HUES6 (cell line): ENCODE measurements at regions not wholly inside any gene's neighbourhood (a gene's known extent, or its start where the extent isn't known, plus 50 kb on each side); places are given as distances from the start of the nearest gene placed in this dataset.

Experiments used
- H3K27ac ChIP-seq: 2 replicates; pipeline ENCODE4 v1.7.0; 2013; ENCODE audit warnings: low read depth, mild to moderate bottlenecking, low read length, inconsistent platforms
- H3K27me3 ChIP-seq: 2 replicates; pipeline ENCODE4 v1.6.1; 2013; ENCODE audit warnings: low read length; ENCODE audit not compliant: control insufficient read depth, insufficient read depth
- H3K36me3 ChIP-seq: 2 replicates; pipeline ENCODE4 v1.6.1; 2013; ENCODE audit warnings: low read length; ENCODE audit not compliant: control insufficient read depth, insufficient read depth
- H3K4me1 ChIP-seq: 2 replicates; pipeline ENCODE4 v1.6.1; 2013; ENCODE audit warnings: low read length; ENCODE audit not compliant: control insufficient read depth, insufficient read depth
- H3K4me3 ChIP-seq: 2 replicates; pipeline ENCODE4 v1.5.1; 2013; ENCODE audit warnings: low read depth, low read length
- H3K9ac ChIP-seq: one replicate; pipeline ENCODE4 v1.6.1; 2013; ENCODE audit warnings: mild to moderate bottlenecking, low read length
- H3K9me3 ChIP-seq: 2 replicates; pipeline ENCODE4 v1.6.1; 2013; ENCODE audit warnings: low read depth, low read length; ENCODE audit not compliant: control insufficient read depth, insufficient read depth

- H3K27ac ChIP-seq, result no peak overlapping the region
- H3K4me3 ChIP-seq, result no peak overlapping the region
- H3K4me1 ChIP-seq, result no peaks in the 10 kb centered on the region
- H3K9me3 ChIP-seq, result no peaks in the 10 kb centered on the region
- H3K36me3 ChIP-seq, result no peaks in the 10 kb centered on the region
- no peak overlapping the region for H3K9ac ChIP-seq
- H3K27me3 ChIP-seq, result no peaks in the 10 kb centered on the region
Observed at GRCh38 chr7:110205899-110206298, 885.0 kb upstream of the LRRN3 start.

DNA sequence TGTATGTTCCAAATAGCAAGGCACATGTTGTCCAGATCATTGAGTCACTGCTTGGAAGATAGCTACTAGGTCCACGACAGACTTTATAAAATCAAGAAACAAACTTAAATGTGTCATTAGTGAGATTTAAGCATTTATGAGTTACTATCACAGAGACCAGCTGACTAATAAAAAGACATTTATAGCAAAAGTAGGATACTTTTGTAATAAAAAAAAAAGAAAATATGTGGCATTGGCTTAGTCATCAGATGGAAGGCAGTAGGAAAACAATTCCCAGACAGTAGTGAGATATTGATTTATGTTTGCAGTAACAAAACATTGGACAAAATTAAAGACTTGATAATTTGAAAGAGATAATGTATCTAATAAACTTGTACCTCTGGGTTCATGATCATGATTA, 881.0 kb upstream of the LRRN3 start:
- Histone ChIP-seq H3K4me3 (no peak overlapping the region), H3K36me3 (no peaks in the 10 kb centered on the region), H3K4me1 (no peaks in the 10 kb centered on the region), H3K27ac (no peak overlapping the region), H3K9me3 (peaks cover 4% of the 10 kb centered on the region; the same call in 1 of the 2 replicates), H3K27me3 (no peaks in the 10 kb centered on the region), H3K9ac (no peak overlapping the region)

GRCh38 chr7:110210941-110211608, 879.9 kb upstream of the LRRN3 start:
- no peak overlapping the region for H3K9ac ChIP-seq
- H3K4me1 ChIP-seq, result no peaks in the 10 kb centered on the region
- H3K36me3 ChIP-seq, result no peaks in the 10 kb centered on the region
- no peaks in the 10 kb centered on the region for H3K27me3 ChIP-seq
- H3K9me3 ChIP-seq, result peaks cover 7% of the 10 kb centered on the region; the same call in 1 of the 2 replicates
- H3K27ac ChIP-seq, result no peak overlapping the region
- no peak overlapping the region for H3K4me3 ChIP-seq

- Histone ChIP-seq H3K4me1 (no peaks in the 10 kb centered on the region), H3K9ac (no peak overlapping the region), H3K4me3 (no peak overlapping the region), H3K27me3 (no peaks in the 10 kb centered on the region), H3K9me3 (no peaks in the 10 kb centered on the region), H3K36me3 (no peaks in the 10 kb centered on the region), H3K27ac (no peak overlapping the region)
Observed at GRCh38 chr7:110224643-110225042, 866.3 kb upstream of the LRRN3 start.

- H3K27me3 ChIP-seq, result no peaks in the 10 kb centered on the region
- H3K9me3 ChIP-seq, result no peaks in the 10 kb centered on the region
- no peaks in the 10 kb centered on the region for H3K36me3 ChIP-seq
- no peak overlapping the region for H3K9ac ChIP-seq
- H3K27ac ChIP-seq, result no peak overlapping the region
- H3K4me1 ChIP-seq, result no peaks in the 10 kb centered on the region
- no peak overlapping the region for H3K4me3 ChIP-seq
Observed at GRCh38 chr7:110246118-110246517, 844.8 kb upstream of the LRRN3 start.

DNA sequence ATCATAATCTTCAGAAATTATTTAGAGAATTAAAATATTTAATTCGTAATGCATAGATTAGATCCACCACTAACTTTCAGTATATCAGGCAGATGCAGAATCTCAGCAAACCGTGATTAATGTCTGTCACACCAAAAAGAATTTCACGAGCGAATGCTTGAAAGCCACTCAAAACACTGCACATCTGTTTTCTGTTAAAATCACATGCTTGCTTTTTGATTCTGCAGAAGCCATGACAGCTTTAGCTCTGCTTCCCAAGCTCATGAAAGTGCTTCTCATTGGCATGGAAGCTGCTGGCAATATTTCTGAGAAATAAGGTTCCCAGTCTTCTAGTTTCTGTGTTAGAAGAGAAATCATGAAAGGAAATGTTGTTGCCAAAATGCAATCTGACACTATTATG, 837.8 kb upstream of the LRRN3 start:
- no peak overlapping the region for H3K9ac ChIP-seq
- no peak overlapping the region for H3K4me3 ChIP-seq
- H3K27ac ChIP-seq, result no peak overlapping the region
- no peaks in the 10 kb centered on the region for H3K36me3 ChIP-seq
- H3K9me3 ChIP-seq, result no peaks in the 10 kb centered on the region
- no peaks in the 10 kb centered on the region for H3K4me1 ChIP-seq
- H3K27me3 ChIP-seq, result no peaks in the 10 kb centered on the region

DNA sequence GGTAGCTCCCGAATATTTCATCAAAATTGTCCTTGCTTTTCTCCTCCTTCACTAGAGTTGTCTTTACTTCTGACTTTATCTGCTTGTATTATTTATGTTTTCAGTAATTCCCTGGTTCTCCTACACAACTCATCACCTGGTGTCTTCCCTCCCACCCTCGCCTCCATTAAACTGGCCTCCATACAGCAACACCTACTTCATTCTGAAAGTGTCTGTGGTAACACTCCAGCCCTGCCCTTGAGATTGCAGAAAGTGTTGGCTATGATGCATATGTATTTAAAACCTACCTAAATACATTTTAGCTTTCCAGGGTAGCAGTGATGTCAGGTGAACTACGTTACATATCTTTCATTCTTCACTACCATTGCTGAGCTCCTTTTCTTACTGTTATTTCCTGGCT, 833.3 kb upstream of the LRRN3 start:
- Histone ChIP-seq H3K36me3 (no peaks in the 10 kb centered on the region), H3K27me3 (no peaks in the 10 kb centered on the region), H3K9ac (no peak overlapping the region), H3K4me3 (no peak overlapping the region), H3K27ac (no peak overlapping the region), H3K4me1 (no peaks in the 10 kb centered on the region), H3K9me3 (no peaks in the 10 kb centered on the region)

- Histone ChIP-seq H3K4me1 (no peaks in the 10 kb centered on the region), H3K9me3 (no peaks in the 10 kb centered on the region), H3K9ac (no peak overlapping the region), H3K27ac (no peak overlapping the region), H3K36me3 (no peaks in the 10 kb centered on the region), H3K27me3 (no peaks in the 10 kb centered on the region), H3K4me3 (no peak overlapping the region)
Observed at GRCh38 chr7:110262251-110262650, 828.7 kb upstream of the LRRN3 start.

- Histone ChIP-seq H3K9ac (no peak overlapping the region), H3K27me3 (no peaks in the 10 kb centered on the region), H3K9me3 (no peaks in the 10 kb centered on the region), H3K27ac (no peak overlapping the region), H3K36me3 (no peaks in the 10 kb centered on the region), H3K4me3 (no peak overlapping the region), H3K4me1 (no peaks in the 10 kb centered on the region)
Observed at GRCh38 chr7:110264288-110264687, 826.6 kb upstream of the LRRN3 start.

GRCh38 chr7:110281362-110281761, 809.6 kb upstream of the LRRN3 start:
- H3K9me3 ChIP-seq, result no peaks in the 10 kb centered on the region
- H3K27ac ChIP-seq, result no peak overlapping the region
- no peaks in the 10 kb centered on the region for H3K27me3 ChIP-seq
- no peaks in the 10 kb centered on the region for H3K4me1 ChIP-seq
- no peak overlapping the region for H3K9ac ChIP-seq
- no peak overlapping the region for H3K4me3 ChIP-seq
- no peaks in the 10 kb centered on the region for H3K36me3 ChIP-seq

DNA sequence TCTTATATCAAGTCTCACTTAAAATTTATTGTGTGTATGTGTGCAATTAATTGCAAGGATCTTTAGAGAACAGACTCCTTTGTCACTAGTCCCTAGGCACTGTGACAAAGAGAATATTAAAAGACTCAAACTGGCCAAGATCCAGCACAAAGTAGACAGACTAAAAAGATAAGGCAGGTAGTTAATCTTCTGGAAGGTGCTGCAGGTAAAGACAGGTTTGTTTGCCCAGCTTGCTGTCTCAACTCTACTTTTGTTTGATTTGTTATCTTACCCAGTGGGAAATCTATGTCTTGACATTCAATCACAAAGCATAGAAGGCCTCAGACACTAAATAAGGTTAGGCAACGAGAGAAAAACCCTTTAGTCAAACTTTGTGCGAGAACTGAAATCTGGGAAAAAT, 807.9 kb upstream of the LRRN3 start:
- no peaks in the 10 kb centered on the region for H3K27me3 ChIP-seq
- no peak overlapping the region for H3K27ac ChIP-seq
- H3K9me3 ChIP-seq, result no peaks in the 10 kb centered on the region
- H3K4me1 ChIP-seq, result no peaks in the 10 kb centered on the region
- H3K36me3 ChIP-seq, result no peaks in the 10 kb centered on the region
- H3K9ac ChIP-seq, result no peak overlapping the region
- H3K4me3 ChIP-seq, result no peak overlapping the region

- H3K4me3 ChIP-seq, result no peak overlapping the region
- no peaks in the 10 kb centered on the region for H3K27me3 ChIP-seq
- no peak overlapping the region for H3K9ac ChIP-seq
- no peaks in the 10 kb centered on the region for H3K36me3 ChIP-seq
- H3K4me1 ChIP-seq, result no peaks in the 10 kb centered on the region; the same call in 1 of the 2 replicates
- H3K9me3 ChIP-seq, result no peaks in the 10 kb centered on the region
- H3K27ac ChIP-seq, result no peak overlapping the region
Observed at GRCh38 chr7:110291430-110291829, 799.5 kb upstream of the LRRN3 start.
